GM19395 (cell line): ENCODE measurements at regions not wholly inside any gene's neighbourhood (a gene's known extent, or its start where the extent isn't known, plus 50 kb on each side); places are given as distances from the start of the nearest gene placed in this dataset.
"Not testable (repeated sequence)": the region's sequence is repeated elsewhere in the genome, so short reads cannot be mapped to it uniquely, and the experiment has no call there.

ENCODE experiments used
- ATAC-seq: cut with Tn5 transposase; IDR thresholded peaks from one replicate; pipeline ENCODE4 v1.9.1; 2021; ENCODE audit warnings: mild to moderate bottlenecking, moderate library complexity; ENCODE audit not compliant: unreplicated experiment

GRCh38 chr4:34258176-34258575 is 1986.1 kb downstream of the ARAP2 start:
- no peak for ATAC-seq

- no peak for ATAC-seq
Measured at GRCh38 chr4:34261799-34262314, 1982.5 kb downstream of the ARAP2 start.

GRCh38 chr4:34269613-34270012 is 1974.7 kb downstream of the ARAP2 start:
- no peak for ATAC-seq

- no peak for ATAC-seq
Measured at GRCh38 chr4:34271479-34272355, 1972.6 kb downstream of the ARAP2 start.

GRCh38 chr4:34279011-34279410 is 1965.3 kb downstream of the ARAP2 start:
- no peak for ATAC-seq

GRCh38 chr4:34280131-34280530 is 1964.2 kb downstream of the ARAP2 start:
- ATAC-seq: no peak

- ATAC-seq: no peak
Measured at GRCh38 chr4:34281826-34282225, 1962.5 kb downstream of the ARAP2 start.

- no peak for ATAC-seq
Measured at GRCh38 chr4:34289489-34289888, 1954.8 kb downstream of the ARAP2 start.

GRCh38 chr4:34289962-34290361 is 1954.4 kb downstream of the ARAP2 start:
- no peak for ATAC-seq

- ATAC-seq: no peak
Measured at GRCh38 chr4:34293459-34293858, 1950.9 kb downstream of the ARAP2 start.

GRCh38 chr4:34309383-34309906 is 1934.9 kb downstream of the ARAP2 start:
- ATAC-seq: no peak

- ATAC-seq: no peak
Measured at GRCh38 chr4:34318773-34319172, 1925.5 kb downstream of the ARAP2 start.

GRCh38 chr4:34323549-34324320 is 1920.6 kb downstream of the ARAP2 start:
- no peak for ATAC-seq

GRCh38 chr4:34328939-34329338 is 1915.4 kb downstream of the ARAP2 start:
- no peak for ATAC-seq

- ATAC-seq: not testable (repeated sequence)
Measured at GRCh38 chr4:34335156-34335555, 1909.2 kb downstream of the ARAP2 start.

GRCh38 chr4:34335556-34335955 is 1908.8 kb downstream of the ARAP2 start:
- ATAC-seq: not testable (repeated sequence)

GRCh38 chr4:34362654-34363053 is 1881.7 kb downstream of the ARAP2 start:
- no peak for ATAC-seq

GRCh38 chr4:34363842-34364241 is 1880.5 kb downstream of the ARAP2 start:
- no peak for ATAC-seq

GRCh38 chr4:34365946-34366345 is 1878.4 kb downstream of the ARAP2 start:
- ATAC-seq: no peak

GRCh38 chr4:34371676-34372075 is 1872.6 kb downstream of the ARAP2 start:
- ATAC-seq: no peak

GRCh38 chr4:34372815-34373214 is 1871.5 kb downstream of the ARAP2 start:
- ATAC-seq: no peak

GRCh38 chr4:34373456-34373855 is 1870.9 kb downstream of the ARAP2 start:
- ATAC-seq: no peak
